GM19240 (cell line): ENCODE measurements at regions not wholly inside any gene's neighbourhood (a gene's known extent, or its start where the extent isn't known, plus 50 kb on each side); places are given as distances from the start of the nearest gene placed in this dataset.
A peak's percentile ranks its signal among the peaks of the same experiment; 100 is the strongest.
"Not testable (repeated sequence)": the region's sequence is repeated elsewhere in the genome, so short reads cannot be mapped to it uniquely, and the experiment has no call there.

Source experiments
- DNase-seq: peaks from one replicate; pipeline ENCODE4 v3.0.0; 2011; ENCODE audit warnings: low spot score; ENCODE audit not compliant: insufficient read length

DNA sequence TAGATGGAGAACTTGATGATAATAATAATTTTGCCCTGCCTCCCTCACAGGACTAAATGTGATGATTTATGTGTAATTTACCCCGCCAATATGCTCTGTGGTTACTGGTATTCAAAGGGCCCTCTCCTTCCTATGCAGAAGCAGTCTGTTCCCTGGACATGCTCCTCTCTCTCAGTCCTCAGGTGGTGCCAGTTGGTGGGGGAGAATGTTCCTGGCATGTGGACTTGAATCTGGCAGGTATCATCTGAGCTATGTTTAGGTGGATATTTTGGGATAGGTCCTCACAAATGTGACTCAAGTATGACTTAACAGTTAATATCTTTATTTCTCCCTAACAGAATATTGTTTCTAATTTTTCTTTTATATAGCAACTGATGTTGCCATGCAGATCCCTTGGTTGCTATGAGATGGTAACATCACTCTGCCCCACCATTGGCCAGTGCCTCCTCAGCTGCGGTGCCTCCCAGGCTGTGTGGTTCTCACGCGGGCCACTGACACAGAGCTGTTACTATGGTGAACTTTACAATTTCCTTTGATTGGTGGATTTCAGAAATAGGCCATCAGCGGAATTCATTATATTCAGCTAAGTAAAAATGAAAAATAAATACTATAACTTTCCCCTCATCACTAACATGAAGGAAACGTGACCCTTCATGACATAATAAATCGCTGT lies 106.7 kb upstream of the PELI1 start:
- no peak for DNase-seq

DNA sequence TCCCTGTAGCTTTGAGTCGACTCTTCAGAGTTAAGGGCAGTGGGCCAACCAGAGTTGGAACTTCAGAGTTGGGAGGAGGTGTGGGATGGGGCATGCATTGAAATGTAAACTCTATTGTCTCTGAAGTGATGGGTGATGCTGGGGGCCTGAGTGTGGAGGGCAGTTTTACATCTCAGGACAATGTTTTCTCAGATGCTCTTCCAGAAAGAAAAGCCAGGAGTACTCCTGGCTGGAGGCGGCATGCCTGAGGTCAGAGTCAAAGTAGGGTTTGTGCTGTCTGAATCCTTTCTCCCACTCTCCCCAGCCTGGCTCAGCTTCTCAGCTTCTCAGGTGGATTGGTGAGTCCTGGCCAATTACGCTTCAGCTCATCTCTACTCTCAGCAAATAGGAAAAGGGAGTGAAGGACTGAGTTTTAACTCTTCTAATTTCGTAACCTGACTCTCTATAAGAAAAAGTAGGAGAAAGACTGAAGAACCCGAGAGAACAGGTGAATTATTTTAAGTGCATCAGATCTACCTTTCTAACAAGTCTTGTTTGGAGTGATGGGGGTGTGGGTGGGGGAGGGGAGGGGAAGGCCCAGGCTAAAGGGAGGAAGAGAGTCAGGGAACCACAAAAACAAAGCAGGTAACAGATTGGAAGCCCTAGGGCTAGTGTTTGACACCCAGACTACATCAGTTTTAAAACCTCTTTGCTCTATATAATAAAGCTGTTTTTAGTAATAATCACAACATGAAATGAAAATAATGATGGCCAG lies 107.5 kb upstream of the PELI1 start:
- no peak for DNase-seq

DNA sequence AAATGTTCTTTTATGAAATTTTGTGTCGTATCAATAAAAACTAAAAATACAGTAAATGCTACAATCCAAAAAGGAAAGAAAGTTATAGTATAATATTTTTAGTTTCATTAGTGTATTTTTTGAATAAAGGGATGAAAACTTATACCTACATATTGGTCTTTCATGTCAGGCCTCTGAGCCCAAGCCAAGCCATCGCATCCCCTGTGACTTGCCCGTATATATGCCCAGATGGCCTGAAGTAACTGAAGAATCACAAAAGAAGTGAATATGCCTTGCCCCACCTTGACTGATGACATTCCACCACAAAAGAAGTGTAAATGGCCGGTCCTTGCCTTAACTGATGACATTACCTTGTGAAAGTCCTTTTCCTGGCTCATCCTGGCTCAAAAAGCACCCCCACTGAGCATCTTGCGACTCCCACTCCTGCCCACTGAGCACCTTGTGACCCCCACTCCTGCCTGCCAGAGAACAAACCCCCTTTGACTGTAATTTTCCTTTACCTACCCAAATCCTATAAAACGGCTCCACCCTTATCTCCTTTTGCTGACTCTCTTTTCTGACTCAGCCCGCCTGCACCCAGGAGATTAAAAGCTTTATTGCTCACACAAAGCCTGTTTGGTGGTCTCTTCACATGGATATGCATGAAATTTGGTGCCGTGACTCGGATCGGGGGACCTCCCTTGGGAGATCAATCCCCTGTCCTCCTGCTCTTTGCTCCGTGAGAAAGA lies 108.2 kb upstream of the PELI1 start:
- DNase-seq = not testable (repeated sequence)

DNA sequence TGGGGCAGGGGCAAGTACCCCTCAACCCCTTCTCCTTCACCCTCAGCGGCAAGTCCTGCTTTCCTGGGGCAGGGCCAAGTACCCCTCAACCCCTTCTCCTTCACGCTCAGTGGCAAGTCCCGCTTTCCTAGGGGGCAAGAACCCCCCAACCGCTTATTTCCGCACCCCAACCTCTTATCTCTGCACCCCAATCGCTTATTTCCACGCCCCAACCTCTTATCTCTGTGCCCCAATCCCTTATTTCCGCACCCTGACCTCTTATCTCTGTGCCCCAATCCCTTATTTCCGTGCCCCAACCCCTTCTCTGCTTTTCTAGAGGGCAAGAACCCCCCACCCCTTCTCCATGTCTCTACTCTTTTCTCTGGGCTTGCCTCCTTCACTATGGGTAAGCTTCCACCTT lies 109.2 kb upstream of the PELI1 start:
- not testable (repeated sequence) for DNase-seq

DNA sequence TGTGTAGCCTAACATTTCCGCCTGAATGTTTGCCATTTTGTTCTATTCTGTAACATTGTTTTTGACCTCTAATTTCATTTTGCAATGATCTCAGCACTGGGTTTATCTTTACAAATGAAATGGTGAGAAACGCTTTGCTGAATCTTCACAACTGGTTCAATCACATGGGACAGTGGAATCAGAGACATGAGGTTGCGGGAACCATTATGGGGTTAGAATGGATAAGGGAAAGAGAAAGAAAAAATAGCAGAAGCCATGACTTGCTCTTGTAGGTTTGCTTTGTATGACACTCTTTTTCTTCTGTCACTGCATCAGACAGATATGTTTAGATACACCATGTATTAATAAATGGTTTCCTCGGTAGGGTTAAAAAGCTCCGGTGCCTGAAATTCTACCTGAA lies 114.3 kb upstream of the PELI1 start:
- DNase-seq = no peak

DNA sequence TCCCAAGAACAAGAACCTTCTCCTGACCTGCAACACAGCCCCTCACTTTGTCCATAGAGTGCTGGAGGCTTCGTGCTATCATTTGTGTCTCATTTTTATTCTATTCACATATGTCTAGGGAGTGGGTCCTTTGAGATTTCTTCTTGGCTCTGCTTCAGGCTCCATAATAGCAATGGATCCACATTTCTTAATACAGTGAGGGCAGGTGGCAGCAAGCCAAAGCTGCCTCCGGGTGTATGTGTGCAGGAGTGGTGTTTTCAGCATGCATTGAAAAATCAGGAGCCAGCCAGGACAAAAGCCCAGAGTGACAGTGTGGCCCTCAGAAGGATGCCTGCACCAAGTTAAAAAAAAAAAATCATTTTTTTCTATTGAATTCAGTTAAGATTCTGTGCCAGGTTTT lies 115.1 kb upstream of the PELI1 start:
- no peak for DNase-seq

DNA sequence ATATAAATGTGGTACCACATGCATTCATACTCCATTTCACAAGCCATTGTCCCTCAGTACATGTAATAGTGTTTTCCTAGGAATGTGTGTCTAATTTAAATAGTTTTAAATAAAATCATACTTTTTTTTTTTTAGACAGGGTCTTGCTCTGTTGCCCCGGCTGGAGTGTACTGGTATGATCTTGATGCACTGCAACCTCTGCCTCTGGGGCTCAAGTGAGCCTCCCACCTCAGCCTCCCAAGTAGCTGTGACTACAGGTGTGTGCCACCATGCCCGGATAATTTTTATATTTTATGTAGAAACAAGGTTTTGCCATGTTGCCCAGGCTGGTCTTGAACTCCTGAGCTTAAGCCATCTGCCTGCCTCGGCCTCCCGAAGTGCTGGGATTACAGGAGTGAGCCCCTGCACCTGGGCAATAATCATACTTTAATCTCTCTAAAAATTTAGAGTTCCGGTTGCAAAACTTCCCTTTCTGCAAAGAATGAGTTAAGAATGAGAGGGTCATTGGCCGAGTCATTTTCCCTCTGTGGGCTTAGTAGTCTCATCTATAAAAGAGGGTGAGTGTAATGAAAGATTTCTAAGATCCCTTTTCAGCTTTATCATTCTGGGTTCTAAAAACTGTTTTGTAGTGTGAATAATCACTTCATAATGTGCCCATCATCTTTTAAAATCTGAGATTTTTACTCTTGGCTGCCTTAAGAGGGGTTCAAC lies 116.0 kb upstream of the PELI1 start:
- DNase-seq = no peak

DNA sequence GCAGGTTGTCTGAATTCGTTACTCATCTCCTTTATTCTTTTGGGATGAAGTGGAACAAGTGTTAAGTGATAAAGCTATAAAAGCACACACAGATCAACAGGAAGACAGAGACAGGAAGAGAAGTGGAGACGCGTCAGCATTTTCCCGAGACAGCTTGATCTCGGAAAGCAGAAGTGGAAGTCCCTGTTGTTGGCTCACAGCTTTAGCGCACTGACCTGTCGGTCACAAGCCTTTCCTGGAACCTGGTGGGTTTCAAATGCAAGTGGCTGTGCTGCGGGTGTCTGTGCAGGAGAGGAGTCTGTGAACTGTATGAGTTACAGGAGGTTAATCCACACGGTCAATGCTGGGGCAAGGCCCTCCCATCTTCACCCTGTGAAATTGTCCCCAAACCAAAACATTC lies 116.6 kb upstream of the PELI1 start:
- peak; percentile 52 for DNase-seq

DNA sequence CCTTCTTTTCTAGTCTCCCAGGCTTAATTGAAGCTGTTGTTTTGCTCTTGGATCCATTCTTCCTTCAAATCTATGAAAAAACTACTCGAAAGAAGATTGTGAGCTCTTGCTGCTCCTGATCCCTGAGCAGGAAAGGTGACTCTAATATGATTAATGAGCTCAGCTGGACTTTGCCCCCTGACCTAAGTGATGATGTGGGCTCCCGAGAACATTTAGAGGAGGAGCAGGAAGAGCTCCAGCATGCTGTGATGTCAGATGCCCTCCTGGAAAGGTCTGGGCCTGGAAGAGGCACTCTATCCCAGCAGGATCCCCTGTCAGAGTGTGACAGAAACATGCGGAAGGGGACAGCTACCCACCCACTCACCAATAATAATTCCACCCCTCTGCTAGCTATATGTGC lies 117.9 kb upstream of the PELI1 start:
- DNase-seq = no peak

DNA sequence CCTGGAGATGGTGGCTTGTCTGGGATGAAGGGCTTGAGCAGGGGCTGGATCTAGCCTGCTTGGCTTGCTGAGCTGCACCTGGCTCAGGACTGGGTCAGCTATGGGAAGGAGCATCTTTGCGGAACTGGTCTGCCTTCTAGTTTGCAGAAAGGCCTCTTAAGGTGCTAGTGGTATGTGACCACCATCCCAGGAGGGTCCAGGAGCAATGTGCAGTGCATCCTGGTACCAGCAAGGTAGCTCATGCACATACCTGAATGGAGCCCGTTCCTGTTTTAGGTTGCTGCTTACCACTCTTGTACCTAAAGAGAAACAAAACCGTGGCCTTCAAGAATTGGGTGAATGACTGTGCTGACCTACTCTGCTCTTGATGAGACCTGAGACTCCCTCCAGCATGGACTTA lies 118.6 kb upstream of the PELI1 start:
- DNase-seq = no peak

DNA sequence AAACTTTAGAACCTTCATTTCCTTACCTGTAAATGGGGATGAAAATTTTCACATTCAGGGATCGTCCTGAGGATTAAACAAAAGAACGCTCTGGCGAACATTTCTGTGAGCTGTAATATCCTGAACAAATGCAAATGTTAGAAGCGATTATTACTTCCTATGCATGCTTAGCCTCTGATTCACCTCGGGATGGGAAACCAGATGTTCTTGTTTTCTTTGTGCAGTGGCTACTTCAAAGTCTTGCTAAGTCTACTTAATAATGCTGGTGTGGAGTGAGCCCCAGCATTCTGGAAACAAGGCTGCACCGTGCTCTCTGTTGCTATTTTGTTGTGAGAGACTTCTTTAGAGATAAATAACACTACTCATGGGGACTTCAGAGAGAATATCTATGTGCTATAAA lies 119.1 kb upstream of the PELI1 start:
- no peak for DNase-seq

DNA sequence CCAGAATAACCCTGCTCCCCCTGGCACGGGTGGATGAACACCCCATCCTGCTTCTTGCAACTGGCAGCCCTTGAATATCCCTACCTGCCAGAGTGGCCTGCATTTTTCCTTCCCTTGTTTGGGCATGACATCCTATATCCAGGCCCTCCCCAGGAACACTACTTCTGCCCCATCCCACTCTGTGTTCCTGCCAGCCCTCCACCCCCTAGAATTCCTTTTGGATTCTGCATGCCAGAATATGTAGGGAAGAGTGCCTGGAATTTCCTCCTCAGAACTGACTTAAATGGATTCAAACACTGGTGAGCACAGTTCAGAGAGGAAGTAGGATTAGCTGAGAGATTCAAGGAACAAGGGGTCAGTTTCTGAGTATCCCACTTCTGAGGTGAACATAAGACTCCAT lies 123.5 kb upstream of the PELI1 start:
- DNase-seq = no peak

DNA sequence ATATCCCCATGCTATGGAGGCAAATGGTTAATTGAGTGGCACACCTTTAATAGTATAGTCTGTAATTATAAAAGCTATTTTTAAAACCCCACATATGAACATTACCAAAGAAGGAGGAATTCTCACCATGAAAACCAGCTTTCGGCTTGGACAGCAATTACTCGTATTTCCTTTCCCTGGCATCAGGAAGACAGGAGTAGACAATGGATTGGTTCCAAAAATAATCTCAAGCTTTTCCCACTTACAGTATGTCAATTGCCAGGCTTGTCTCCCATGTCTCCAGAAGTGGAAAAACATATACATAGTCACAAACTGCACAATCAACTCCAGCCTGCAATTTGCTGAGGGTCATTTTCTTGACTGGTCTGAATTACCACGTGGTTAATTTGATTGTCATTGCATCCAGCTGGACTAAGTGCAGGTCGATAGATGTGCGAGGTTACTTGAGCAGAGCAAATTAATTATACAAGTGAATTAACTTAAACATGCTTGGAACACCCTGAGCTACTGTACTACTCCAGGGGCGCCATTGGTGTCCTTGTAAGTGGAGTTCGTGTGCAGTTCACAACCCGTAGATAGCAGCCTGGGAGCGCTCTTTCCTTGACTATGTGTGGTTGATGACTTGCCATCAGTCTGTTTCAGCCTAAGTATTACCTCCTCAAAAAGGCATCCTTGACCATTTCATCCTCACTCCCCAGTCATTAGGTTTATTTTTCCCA lies 124.3 kb upstream of the PELI1 start:
- DNase-seq = no peak

DNA sequence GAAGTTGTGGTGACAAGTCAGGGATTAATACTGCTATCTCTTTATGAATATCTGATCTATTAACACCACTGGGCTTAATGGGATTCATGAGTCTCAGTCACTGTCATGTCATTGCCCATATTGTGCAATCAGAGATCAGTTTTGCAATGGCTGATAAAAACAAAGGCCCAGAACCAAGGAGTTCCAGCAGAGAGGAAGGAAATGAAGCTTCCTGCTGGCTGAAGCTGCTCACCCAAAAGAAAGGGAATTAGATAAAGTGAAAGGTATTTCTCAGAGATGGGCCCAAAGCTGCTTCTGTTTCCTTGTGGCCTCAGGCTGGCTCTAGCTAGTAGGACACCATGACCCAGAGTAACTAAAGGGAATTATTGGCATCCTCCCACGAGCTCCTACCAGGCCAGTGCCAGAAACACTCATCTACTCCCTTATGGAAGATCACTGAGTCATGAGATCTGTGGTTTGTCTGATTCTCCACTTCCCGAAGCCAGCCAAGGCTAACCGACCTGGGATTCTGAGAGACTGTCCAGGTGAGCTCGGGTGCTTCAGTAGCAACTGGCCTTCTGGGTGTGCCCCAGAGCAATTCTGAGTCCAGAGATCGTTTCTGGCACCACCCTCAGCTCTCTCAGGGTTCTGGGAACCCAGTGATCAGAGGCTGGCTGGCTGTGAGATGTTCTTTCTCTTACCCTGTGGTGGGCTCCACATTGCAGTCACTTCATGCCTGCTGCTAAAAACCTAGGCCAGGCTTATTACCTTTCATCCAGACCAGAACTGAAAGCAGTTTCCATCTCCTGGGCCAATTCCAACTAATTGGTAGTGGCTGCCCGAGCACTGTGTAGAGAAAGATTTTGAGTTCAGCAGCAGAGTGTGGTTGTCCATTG lies 129.5 kb upstream of the PELI1 start:
- DNase-seq = no peak

DNA sequence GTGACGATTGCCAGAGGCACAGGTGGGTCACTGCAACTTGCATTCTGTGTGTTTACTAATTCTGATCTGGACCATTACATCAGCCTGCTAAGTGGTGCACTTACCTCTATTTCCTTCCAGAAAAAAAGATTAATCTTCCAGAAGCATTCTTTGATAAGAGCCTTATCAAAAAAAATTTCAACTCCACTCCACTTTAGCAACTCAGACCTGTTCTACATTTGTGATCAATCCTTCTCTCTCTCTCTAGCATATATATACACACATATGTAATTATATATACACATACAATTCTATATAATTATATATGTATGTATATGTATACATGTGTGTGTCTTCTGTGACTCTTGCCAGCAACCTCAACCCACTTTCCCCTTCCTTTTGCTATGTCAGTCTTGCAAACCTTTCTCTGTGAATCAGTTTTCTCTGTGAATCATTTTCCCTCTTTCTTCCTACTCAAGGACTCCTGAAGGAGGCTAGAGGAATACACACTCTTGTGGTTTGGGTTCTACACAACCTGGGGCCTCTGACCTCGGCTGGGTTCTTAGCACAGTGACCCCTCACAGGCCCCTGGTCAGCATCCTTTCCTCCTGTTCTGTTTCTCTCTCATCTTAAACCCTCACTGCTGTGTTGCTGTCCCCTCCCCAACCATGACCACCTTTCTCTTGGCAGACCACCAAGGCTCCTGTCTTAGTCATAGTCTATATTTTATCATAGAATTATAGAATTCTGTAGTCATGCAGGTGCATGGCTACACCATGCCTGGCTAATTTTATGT lies 130.4 kb upstream of the PELI1 start:
- no peak for DNase-seq

DNA sequence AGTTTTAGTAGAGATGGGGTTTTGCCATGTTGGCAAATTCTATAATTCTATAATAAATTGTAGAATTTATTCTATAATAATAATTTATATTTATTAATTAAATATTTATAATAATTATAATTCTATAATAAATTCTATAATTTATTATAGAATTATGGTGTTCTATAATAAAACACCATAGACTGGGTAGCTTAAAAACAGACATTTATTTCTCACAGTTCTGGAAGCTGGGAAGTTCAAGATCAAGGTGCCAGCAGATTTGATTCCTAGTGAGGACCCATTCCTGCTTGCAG lies 130.9 kb upstream of the PELI1 start:
- no peak for DNase-seq

DNA sequence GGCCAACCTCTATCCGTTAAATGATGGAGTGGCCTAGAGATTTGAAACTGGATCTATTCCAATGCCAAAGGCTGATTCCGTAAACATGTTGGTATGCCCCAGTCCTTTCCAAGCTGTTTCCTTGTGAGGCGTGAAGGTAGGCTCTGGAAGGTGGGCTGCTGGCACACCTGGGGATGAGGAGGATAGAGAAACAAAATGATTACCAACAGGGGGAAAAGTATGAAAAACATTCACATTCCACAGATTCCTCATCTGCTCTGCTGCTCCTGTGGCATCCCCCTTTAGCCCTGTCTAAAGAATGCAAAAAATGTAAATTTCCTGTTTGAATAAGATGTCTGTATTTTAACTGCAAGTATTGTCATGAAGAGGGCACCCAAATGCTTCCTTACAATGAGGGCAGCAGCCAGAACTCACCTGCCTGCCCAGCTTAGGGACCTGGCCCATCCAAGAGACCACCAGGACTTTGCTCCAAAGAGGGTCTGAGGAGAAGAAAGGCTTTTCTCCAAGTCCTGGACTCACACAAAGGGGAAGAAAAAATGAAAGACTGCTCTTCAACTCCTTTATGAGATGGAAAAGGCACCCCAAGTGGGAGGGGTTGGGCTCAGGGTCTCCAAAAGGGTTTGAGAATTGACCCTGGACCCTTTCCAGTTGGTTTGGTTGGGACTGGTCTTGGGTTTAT lies 132.3 kb upstream of the PELI1 start:
- no peak for DNase-seq

DNA sequence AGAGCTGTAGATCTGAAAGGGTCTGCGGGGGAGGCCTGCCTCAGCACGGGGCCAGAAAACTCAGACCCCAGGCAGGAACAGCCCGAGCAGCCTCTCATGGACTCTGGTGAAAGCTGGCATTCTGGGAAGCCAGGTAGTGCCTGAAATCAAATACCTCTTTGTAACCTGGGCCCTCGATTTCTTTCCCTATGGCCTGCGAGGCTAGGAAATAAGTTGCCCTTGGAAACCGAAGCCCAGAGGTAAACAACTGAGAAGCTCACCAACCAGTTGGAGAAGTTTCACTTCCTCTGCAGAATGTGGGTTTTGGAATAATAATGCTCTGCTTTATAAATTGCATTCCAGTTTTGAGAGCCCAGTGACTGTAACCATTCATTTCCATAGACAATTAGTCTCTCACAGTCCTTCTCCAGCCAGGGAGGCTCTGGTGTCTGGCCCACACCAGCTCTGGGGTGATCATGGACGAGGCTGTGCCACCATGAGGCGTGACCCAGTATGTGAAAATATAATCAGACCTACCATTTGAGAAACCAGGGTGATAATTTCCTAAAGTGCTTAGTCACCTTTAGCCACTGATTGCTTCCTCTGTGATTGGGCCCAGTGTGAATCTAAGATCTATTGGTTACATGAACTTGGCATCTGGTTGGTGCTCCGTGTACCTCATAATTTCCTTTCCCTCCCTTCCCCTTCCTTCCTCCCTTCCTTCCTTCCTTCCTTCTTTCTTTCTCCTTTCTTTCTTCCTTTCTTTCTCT lies 133.1 kb upstream of the PELI1 start:
- DNase-seq = no peak
